Stimulated activated memory B cell treated with anti-CD40 and anti-IgM and Interleukin-4, amounts not matched to agents 10 μg/mL and 1 μg/mL and 100 μg/mL, for 72 hours (primary cell): ENCODE measurements at regions not wholly inside any gene's neighbourhood (a gene's known extent, or its start where the extent isn't known, plus 50 kb on each side); places are given as distances from the start of the nearest gene placed in this dataset.
A peak's percentile ranks its signal among the peaks of the same experiment; 100 is the strongest.
"Not testable (repeated sequence)": the region's sequence is repeated elsewhere in the genome, so short reads cannot be mapped to it uniquely, and the experiment has no call there.

ENCODE experiments used
- ATAC-seq: fragments of 150-1000 bp; cut with Tn5 transposase; 2 replicates; pipeline ENCODE4 v1.10.0; 2021
- H3K27ac Mint-ChIP-seq: one replicate; pipeline ENCODE4 v1.8.0; 2022; ENCODE audit warnings: mild to moderate bottlenecking, mixed read lengths
- H3K27me3 Mint-ChIP-seq: one replicate; pipeline ENCODE4 v1.8.0; 2022; ENCODE audit warnings: mixed read lengths
- H3K36me3 Mint-ChIP-seq: one replicate; pipeline ENCODE4 v1.8.0; 2022; ENCODE audit warnings: mixed read lengths
- H3K4me1 Mint-ChIP-seq: one replicate; pipeline ENCODE4 v1.8.0; 2022; ENCODE audit warnings: mixed read lengths
- H3K4me3 Mint-ChIP-seq: one replicate; pipeline ENCODE4 v1.8.0; 2022; ENCODE audit warnings: mild to moderate bottlenecking, moderate library complexity, mixed read lengths
- H3K9me3 Mint-ChIP-seq: one replicate; pipeline ENCODE4 v1.8.0; 2022; ENCODE audit warnings: mixed read lengths

GRCh38 chr17:15802917-15803316, 70.8 kb downstream of the TBC1D26 start:
- H3K4me3 Mint-ChIP-seq, H3K9me3 Mint-ChIP-seq, H3K36me3 Mint-ChIP-seq, ATAC-seq, H3K27ac Mint-ChIP-seq, H3K4me1 Mint-ChIP-seq: not testable (repeated sequence)
- peaks cover 19% of the 10 kb centered on the region for H3K27me3 Mint-ChIP-seq

- not testable (repeated sequence) for H3K4me3 Mint-ChIP-seq, H3K36me3 Mint-ChIP-seq, ATAC-seq, H3K27ac Mint-ChIP-seq, H3K9me3 Mint-ChIP-seq, H3K4me1 Mint-ChIP-seq
- peaks cover 19% of the 10 kb centered on the region for H3K27me3 Mint-ChIP-seq
Measured at GRCh38 chr17:15806825-15807224, 74.7 kb downstream of the TBC1D26 start.

DNA sequence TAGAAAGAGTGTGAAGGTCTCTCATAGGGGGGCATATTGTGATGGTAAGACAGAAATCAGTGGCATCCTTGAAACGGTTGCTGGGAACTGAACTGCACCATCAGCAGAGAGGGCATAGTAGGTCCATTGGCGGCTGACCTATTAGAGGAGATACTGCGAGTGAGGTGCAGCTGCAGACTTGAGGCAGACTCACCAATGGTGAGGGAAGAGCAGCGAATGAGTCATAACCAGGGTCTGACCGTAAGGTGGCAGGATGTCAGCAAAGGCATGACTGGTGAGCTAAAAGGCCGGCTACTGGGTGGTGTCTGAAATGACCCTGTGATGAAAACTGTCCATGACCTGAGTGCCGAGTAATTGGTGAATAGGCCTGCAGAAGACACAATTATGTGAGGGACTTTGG, 81.3 kb downstream of the TBC1D26 start:
- not testable (repeated sequence) for H3K27ac Mint-ChIP-seq, H3K9me3 Mint-ChIP-seq, H3K4me1 Mint-ChIP-seq, H3K27me3 Mint-ChIP-seq, H3K4me3 Mint-ChIP-seq, H3K36me3 Mint-ChIP-seq, ATAC-seq

- H3K9me3 Mint-ChIP-seq, H3K4me1 Mint-ChIP-seq, ATAC-seq, H3K27ac Mint-ChIP-seq, H3K4me3 Mint-ChIP-seq, H3K27me3 Mint-ChIP-seq, H3K36me3 Mint-ChIP-seq: not testable (repeated sequence)
Measured at GRCh38 chr17:15814003-15814402, 81.9 kb downstream of the TBC1D26 start.

- not testable (repeated sequence) for ATAC-seq, H3K27ac Mint-ChIP-seq, H3K27me3 Mint-ChIP-seq, H3K4me1 Mint-ChIP-seq, H3K9me3 Mint-ChIP-seq, H3K4me3 Mint-ChIP-seq, H3K36me3 Mint-ChIP-seq
Measured at GRCh38 chr17:15817861-15818260, 85.8 kb downstream of the TBC1D26 start.

DNA sequence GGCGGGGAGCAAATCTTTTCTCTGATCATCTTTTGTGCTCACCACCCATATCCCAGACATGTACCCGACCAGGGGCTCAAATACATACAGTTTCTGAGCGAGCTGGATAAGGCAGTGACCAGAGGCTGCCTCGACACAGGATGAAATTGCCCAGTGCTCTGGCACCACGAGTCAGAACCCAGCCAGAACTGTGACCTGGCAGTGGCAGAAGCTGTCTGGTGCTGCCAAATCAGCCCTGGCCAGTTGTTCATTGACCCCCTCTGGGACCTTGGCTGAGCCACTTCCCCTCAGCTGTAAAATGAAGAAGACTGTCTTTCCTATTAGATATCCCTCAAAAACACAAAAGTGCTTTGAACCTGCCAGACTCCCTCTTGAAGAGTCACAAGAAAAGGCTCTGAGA, 90.2 kb downstream of the TBC1D26 start:
- not testable (repeated sequence) for H3K27me3 Mint-ChIP-seq, H3K4me3 Mint-ChIP-seq, ATAC-seq, H3K9me3 Mint-ChIP-seq, H3K36me3 Mint-ChIP-seq, H3K4me1 Mint-ChIP-seq, H3K27ac Mint-ChIP-seq

- not testable (repeated sequence) for H3K27ac Mint-ChIP-seq, H3K9me3 Mint-ChIP-seq, H3K4me3 Mint-ChIP-seq, H3K36me3 Mint-ChIP-seq
- Mint-ChIP-seq H3K27me3 (peaks cover 20% of the 10 kb centered on the region), H3K4me1 (peaks cover 29% of the 10 kb centered on the region)
- peak; percentile 67 for ATAC-seq
Measured at GRCh38 chr17:15828727-15829314, 96.7 kb downstream of the TBC1D26 start.

DNA sequence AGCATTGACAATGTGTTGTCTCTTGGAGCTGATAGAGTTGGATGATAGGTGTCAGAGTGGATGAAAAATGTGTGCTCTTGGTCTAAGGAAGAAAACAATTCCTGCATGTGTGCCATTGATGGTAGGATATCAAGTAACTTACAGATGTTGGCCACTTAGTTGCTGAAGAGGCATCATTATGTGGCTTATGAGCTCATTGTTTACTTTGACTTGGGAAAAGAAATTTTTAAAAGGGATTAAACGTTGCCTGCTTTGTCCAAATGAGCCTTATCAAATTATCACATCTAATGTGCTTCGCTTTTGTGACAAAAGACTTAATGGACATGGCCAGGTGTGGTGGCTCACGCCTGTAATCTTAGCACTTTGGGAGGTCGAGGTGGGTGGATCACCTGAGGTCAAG, 98.1 kb downstream of the TBC1D26 start:
- not testable (repeated sequence) for H3K9me3 Mint-ChIP-seq, H3K36me3 Mint-ChIP-seq, ATAC-seq, H3K27ac Mint-ChIP-seq, H3K4me3 Mint-ChIP-seq
- peaks cover 20% of the 10 kb centered on the region for H3K27me3 Mint-ChIP-seq
- peaks cover 29% of the 10 kb centered on the region for H3K4me1 Mint-ChIP-seq

GRCh38 chr17:15831182-15831581, 99.1 kb downstream of the TBC1D26 start:
- H3K27me3 Mint-ChIP-seq: peaks cover 20% of the 10 kb centered on the region
- H3K4me3 Mint-ChIP-seq, H3K36me3 Mint-ChIP-seq, H3K9me3 Mint-ChIP-seq: not testable (repeated sequence)
- peaks cover 29% of the 10 kb centered on the region for H3K4me1 Mint-ChIP-seq
- peak overlapping the region; percentile 66 for H3K27ac Mint-ChIP-seq
- peak; percentile 91 for ATAC-seq

- H3K9me3 Mint-ChIP-seq: not testable (repeated sequence)
Measured at GRCh38 chr17:15832921-15833480, 100.9 kb downstream of the TBC1D26 start.

DNA sequence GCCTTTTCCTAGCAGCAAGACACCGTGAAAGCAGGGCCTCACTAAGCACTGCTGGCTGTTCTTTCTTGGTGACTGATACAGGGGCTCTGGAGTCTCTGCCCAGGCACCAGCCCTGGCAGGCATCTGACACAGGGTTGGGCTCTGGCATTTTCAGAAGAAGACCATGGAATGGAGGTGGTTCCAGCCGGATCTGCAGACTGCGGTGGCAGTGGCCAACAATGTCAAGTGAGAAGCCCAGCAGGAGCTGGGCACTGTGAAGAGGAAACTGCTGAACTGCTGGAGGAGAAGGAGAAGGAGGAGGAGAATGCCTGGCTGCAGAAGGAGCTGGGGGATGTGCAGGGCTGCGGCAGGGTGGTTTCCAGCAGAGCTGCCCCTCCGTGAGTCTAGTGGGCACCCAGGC, 101.8 kb downstream of the TBC1D26 start:
- H3K9me3 Mint-ChIP-seq, ATAC-seq, H3K27me3 Mint-ChIP-seq, H3K27ac Mint-ChIP-seq, H3K4me3 Mint-ChIP-seq, H3K36me3 Mint-ChIP-seq: not testable (repeated sequence)
- peaks cover 25% of the 10 kb centered on the region for H3K4me1 Mint-ChIP-seq

More at GRCh38 chr17:15832921-15833480, 100.9 kb downstream of the TBC1D26 start:
- not testable (repeated sequence) for H3K27ac Mint-ChIP-seq, H3K4me3 Mint-ChIP-seq, H3K36me3 Mint-ChIP-seq
- peaks cover 12% of the 10 kb centered on the region for H3K27me3 Mint-ChIP-seq
- peak; percentile 65 for ATAC-seq
- peaks cover 29% of the 10 kb centered on the region for H3K4me1 Mint-ChIP-seq

DNA sequence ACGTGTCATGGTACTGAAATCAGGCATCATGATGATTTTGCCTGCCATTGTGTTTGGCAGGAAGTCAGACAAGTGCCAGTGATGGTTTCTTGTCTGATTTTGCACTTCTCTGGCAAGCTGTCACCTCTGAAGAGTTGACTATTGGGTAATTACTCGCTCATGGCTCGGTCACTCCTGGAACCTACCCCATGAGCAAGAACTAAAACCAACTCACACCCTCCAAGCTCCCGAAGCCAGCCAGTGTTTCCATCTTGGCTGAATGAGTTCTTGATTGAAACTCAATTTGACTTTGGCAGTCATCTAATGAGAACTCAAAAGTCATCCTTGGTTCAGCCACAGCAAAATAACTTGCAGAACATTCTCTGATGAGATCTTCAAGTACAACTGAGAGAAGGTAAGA, 103.4 kb downstream of the TBC1D26 start:
- not testable (repeated sequence) for H3K27me3 Mint-ChIP-seq, H3K36me3 Mint-ChIP-seq, ATAC-seq, H3K4me3 Mint-ChIP-seq, H3K27ac Mint-ChIP-seq, H3K9me3 Mint-ChIP-seq
- H3K4me1 Mint-ChIP-seq: peaks cover 20% of the 10 kb centered on the region

- not testable (repeated sequence) for H3K4me3 Mint-ChIP-seq, H3K27ac Mint-ChIP-seq
Measured at GRCh38 chr17:15836249-15836982, 104.3 kb downstream of the TBC1D26 start.

DNA sequence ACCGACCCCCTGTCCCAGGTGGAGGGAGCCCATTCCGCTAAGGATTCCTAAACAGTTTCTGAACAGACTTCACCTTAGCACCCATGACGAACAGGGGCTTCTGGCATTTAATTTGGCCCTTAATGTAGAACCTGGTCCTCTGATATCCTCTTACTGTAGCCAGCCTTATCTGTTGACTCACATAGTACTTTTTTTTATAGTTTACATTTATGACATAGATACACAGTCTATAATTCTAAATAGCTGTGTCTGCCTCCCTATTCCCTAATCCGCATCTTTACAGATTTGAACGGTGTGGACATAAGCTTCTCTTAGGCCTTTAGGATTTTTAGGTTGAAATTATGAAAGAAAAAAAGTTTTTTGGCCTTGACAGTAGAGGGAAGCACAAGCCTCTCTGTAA, 104.9 kb downstream of the TBC1D26 start:
- H3K27me3 Mint-ChIP-seq, H3K27ac Mint-ChIP-seq, H3K4me3 Mint-ChIP-seq, H3K36me3 Mint-ChIP-seq, H3K4me1 Mint-ChIP-seq, H3K9me3 Mint-ChIP-seq, ATAC-seq: not testable (repeated sequence)

More at GRCh38 chr17:15836249-15836982, 104.3 kb downstream of the TBC1D26 start:
- H3K9me3 Mint-ChIP-seq, H3K36me3 Mint-ChIP-seq, H3K27me3 Mint-ChIP-seq, ATAC-seq: not testable (repeated sequence)
- peaks cover 15% of the 10 kb centered on the region for H3K4me1 Mint-ChIP-seq

DNA sequence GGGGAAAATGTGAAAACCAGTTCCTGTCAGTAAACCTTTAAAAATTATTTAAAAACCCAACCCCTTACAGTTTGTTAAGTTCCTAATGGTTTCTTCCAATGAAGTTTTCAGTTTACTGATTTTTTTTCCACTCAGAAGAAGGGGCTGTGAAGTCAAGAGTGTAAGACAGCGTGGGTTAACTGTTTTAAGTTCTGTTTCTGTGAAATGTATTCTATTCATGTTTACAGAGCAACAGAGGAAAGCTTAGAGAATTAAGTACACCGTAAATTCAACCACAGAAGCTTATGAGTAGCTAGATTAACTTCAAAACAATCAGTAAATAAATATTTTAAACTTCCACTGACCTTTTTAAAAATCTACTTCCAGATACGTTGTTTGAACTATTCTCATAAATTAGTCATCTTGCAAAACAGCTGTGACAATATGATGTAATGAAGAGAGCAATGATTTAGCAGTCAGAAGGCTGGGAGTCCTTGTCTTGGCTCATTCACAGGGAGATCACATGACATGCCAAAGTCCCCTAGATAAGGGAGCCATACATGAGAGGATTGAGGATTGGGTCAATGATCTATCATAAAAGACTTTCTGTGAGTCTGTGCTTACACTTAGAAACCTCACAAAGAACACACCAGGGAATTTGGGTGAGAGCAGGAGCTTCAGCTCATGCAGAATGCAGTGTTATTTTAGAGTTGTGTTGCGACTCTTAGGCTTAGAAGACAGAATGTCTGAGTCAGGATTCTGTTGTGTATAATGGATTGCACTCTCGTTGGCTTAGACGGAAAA, 97.3 kb upstream of the ADORA2B start:
- not testable (repeated sequence) for H3K4me1 Mint-ChIP-seq, H3K9me3 Mint-ChIP-seq, H3K27me3 Mint-ChIP-seq, H3K36me3 Mint-ChIP-seq, H3K27ac Mint-ChIP-seq, H3K4me3 Mint-ChIP-seq, ATAC-seq
